Pulmonary artery endothelial cell (primary cell): ENCODE measurements at regions not wholly inside any gene's neighbourhood (a gene's known extent, or its start where the extent isn't known, plus 50 kb on each side); places are given as distances from the start of the nearest gene placed in this dataset.
"Not testable (repeated sequence)": the region's sequence is repeated elsewhere in the genome, so short reads cannot be mapped to it uniquely, and the experiment has no call there.

Experiments
- DNase-seq: peaks from one replicate; pipeline ENCODE4 v3.0.0-alpha.2; 2011; ENCODE audit warnings: low read depth, low spot score

- DNase-seq = no peak
Measured at GRCh38 chr5:101782352-101783103, 513.6 kb downstream of the SLCO4C1 start.

- DNase-seq = no peak
Measured at GRCh38 chr5:101751105-101751504, 545.0 kb downstream of the SLCO4C1 start.

- not testable (repeated sequence) for DNase-seq
Measured at GRCh38 chr5:101743000-101743399, 553.1 kb downstream of the SLCO4C1 start.

GRCh38 chr5:101728933-101729332, 567.2 kb downstream of the SLCO4C1 start:
- no peak for DNase-seq

- DNase-seq = no peak
Measured at GRCh38 chr5:101721543-101721942, 574.5 kb downstream of the SLCO4C1 start.

- no peak for DNase-seq
Measured at GRCh38 chr5:101720033-101720432, 576.1 kb downstream of the SLCO4C1 start.

- DNase-seq = no peak
Measured at GRCh38 chr5:101717721-101718120, 578.4 kb downstream of the SLCO4C1 start.

- DNase-seq = no peak
Measured at GRCh38 chr5:101716941-101717340, 579.1 kb downstream of the SLCO4C1 start.

GRCh38 chr5:101715790-101716189, 580.3 kb downstream of the SLCO4C1 start:
- DNase-seq = not testable (repeated sequence)

- DNase-seq = no peak
Measured at GRCh38 chr5:101689306-101689705, 606.8 kb downstream of the SLCO4C1 start.

GRCh38 chr5:101688156-101688555, 607.9 kb downstream of the SLCO4C1 start:
- DNase-seq = no peak

- DNase-seq = no peak
Measured at GRCh38 chr5:101687349-101687985, 608.6 kb downstream of the SLCO4C1 start.

- DNase-seq = no peak
Measured at GRCh38 chr5:101686536-101687157, 609.4 kb downstream of the SLCO4C1 start.

- DNase-seq = no peak
Measured at GRCh38 chr5:101679816-101680215, 616.3 kb downstream of the SLCO4C1 start.

GRCh38 chr5:101678481-101679193, 617.4 kb downstream of the SLCO4C1 start:
- DNase-seq = peak; percentile 3

GRCh38 chr5:101677961-101678360, 618.1 kb downstream of the SLCO4C1 start:
- DNase-seq = no peak

GRCh38 chr5:101676646-101677045, 619.4 kb downstream of the SLCO4C1 start:
- DNase-seq = no peak

GRCh38 chr5:101675510-101676219, 620.4 kb downstream of the SLCO4C1 start:
- DNase-seq = no peak

- no peak for DNase-seq
Measured at GRCh38 chr5:101673120-101673519, 623.0 kb downstream of the SLCO4C1 start.

GRCh38 chr5:101664071-101664791, 631.9 kb downstream of the SLCO4C1 start:
- DNase-seq = no peak

GRCh38 chr5:101663543-101663942, 632.5 kb downstream of the SLCO4C1 start:
- no peak for DNase-seq
